Activated CD4-positive, alpha-beta T cell treated with anti-CD3 and anti-CD28 coated beads, Interleukin-2, Interleukin-6, amounts not matched to agents 100 ng/mL and 50 ng/mL, durations not matched to agents 16 hours and 8 hours (primary cell): ENCODE measurements at regions not wholly inside any gene's neighbourhood (a gene's known extent, or its start where the extent isn't known, plus 50 kb on each side); places are given as distances from the start of the nearest gene placed in this dataset.

Source experiments
- DNase-seq: peaks from one replicate; pipeline ENCODE4 v3.0.0-alpha.2; 2020

GRCh38 chr18:72940986-72941385, 73.2 kb upstream of the NETO1 start:
- DNase-seq: no peak

- DNase-seq: no peak
These were observed 72.7 kb upstream of the NETO1 start for GRCh38 chr18:72940509-72940908.

GRCh38 chr18:72935744-72936143, 68.0 kb upstream of the NETO1 start:
- no peak for DNase-seq

- DNase-seq: no peak
These were observed 55.1 kb upstream of the NETO1 start for GRCh38 chr18:72922895-72923294.
